EL (cell line): ENCODE measurements at regions not wholly inside any gene's neighbourhood (a gene's known extent, or its start where the extent isn't known, plus 50 kb on each side); places are given as distances from the start of the nearest gene placed in this dataset.
A peak's percentile ranks its signal among the peaks of the same experiment; 100 is the strongest.

Source experiments
- DNase-seq: peaks from one replicate; pipeline ENCODE4 v3.0.0-alpha.2; 2016

GRCh38 chr15:99921101-99921500 is 187.9 kb upstream of the LYSMD4 start:
- DNase-seq: no peak

GRCh38 chr15:99918072-99918471 is 184.8 kb upstream of the LYSMD4 start:
- no peak for DNase-seq

GRCh38 chr15:99917252-99917651 is 184.0 kb upstream of the LYSMD4 start:
- no peak for DNase-seq

DNA sequence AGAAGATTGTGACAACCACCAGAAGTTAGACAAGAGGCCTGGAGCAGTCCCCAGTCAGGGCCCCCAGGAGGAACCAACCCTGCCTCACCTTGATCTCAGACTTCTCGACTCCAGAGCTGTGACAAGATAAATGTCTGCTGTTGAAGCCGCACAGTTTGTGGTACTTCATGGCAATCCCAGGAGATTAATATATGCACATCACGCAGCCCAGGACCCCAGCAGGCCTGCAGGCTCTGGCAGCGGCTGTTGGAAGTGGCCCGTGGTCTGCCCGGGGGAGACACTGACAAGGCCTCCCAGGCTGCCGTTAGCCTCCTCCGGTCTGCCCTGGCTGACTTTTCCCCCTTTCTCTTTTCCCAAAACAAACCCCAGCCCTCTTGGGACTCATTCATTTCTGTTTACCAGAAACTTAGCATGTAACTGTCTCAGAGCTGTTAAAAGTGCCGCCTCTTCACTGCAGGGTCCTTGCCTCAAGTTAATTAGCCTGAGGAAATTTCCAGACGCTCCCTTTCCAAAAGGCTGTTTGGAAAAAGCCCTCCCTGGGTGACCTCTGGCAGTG is 183.5 kb upstream of the LYSMD4 start:
- DNase-seq: no peak

DNA sequence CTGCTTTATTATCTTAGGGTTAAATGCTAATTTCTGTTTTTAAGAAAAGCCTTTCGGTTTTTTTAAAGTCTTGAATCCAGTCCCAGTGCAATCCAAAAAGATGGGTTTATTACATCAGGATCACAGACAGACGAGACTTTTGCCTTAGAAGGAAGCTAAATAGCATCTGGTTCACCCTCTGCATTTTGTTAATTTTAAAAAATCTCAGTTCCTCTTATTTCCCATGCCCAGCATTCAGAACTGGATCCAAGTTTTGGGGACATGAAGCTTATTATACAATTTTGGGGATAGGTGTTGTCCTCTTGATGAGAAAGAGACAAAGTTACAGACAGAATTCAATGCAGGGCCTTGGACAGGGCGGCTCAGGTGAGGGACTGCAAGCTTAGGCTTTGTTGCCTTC is 181.5 kb upstream of the LYSMD4 start:
- no peak for DNase-seq

DNA sequence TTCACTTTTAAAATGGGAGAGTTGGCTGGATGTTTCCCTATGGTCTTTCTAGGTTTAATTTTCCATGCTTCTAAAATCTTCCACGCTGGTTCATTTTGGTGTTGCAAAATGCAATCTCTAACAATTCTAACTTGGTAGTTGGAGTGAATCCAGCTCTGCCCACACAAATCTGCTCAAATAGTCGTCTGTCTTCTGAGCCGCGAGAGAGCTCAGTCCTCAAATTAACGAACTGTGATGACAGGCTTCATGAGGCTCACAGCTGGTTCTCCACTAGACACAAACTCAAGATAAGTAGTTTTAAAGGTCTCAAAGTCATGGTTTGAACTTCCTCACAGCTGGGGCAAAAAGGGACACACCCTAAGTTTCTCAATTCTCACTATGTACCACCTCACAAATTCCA is 178.6 kb upstream of the LYSMD4 start:
- no peak for DNase-seq

DNA sequence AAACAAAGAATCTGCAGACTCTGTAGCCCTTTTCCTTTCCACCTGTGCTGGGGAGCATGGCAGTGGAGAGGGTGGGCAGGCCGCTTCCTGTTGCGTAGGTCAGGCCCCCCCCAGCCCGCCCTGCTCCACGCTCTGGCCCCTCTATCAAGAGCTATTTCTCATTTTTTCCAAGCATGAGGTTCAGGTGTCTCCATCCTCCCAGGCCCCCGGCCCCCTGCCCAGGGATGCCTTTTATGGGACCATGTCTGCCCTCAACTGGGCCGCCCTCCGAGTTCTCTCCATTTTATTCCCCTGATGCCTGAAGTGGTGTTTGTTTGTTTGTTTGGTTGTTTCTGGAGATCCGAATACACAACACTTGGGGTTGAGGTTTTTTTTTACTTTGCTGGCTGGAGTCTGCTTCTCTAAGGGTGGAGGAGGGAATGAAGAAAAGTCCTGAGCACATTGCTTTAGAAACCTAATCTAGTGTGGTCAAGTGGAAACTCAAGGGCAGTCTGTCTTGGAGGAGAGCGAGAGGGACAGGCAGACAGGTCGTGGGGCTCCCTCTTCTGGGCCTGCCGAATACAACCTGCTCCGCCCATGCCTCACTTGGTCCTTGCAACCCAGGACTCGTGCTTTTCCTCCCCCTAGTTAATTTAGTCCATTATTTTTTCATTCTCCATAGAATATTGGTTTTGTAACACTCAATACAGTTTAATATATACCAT is 176.5 kb upstream of the LYSMD4 start:
- no peak for DNase-seq

DNA sequence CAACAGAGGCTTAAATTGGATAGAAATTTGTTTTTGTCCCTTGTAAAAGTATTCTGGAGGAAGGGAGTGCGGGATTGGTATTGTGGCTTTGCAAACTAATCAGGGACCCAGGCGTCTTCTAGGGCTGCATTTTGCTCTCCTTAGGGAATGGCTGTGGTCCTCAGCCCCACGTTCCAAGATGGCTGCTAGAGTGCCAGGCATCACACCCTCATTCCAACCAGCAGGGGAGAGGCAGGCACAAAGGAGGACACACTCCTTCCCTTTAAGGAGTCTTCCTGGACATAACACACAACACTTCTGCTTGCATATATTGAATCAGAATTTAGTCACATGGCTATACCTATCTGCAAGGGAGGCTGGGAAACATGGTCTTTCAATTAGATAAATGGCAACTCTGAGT is 174.5 kb upstream of the LYSMD4 start:
- DNase-seq: no peak

GRCh38 chr15:99906793-99907192 is 173.6 kb upstream of the LYSMD4 start:
- no peak for DNase-seq

DNA sequence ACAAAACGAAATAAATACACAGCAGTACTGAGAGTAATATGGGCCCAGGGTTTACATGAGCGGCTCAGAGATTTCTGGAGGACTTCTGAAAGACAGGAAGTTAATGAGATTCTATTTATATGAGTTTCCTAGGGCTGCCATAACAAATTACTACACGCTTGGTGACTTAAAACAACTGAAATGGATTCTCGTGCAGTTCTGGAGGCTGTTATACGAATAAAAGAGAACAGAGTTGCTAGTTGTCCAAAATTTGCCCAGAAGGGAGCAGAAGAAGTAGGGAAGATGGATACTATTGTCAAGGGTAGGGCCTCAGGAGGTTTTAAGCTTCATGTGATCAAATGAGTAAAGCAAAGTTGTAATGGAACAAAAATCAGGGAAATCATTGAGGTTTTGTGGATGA is 173.1 kb upstream of the LYSMD4 start:
- no peak for DNase-seq

- no peak for DNase-seq
These were observed 169.2 kb upstream of the LYSMD4 start for GRCh38 chr15:99902248-99902928.

GRCh38 chr15:99895956-99896311 is 162.7 kb upstream of the LYSMD4 start:
- DNase-seq: no peak

DNA sequence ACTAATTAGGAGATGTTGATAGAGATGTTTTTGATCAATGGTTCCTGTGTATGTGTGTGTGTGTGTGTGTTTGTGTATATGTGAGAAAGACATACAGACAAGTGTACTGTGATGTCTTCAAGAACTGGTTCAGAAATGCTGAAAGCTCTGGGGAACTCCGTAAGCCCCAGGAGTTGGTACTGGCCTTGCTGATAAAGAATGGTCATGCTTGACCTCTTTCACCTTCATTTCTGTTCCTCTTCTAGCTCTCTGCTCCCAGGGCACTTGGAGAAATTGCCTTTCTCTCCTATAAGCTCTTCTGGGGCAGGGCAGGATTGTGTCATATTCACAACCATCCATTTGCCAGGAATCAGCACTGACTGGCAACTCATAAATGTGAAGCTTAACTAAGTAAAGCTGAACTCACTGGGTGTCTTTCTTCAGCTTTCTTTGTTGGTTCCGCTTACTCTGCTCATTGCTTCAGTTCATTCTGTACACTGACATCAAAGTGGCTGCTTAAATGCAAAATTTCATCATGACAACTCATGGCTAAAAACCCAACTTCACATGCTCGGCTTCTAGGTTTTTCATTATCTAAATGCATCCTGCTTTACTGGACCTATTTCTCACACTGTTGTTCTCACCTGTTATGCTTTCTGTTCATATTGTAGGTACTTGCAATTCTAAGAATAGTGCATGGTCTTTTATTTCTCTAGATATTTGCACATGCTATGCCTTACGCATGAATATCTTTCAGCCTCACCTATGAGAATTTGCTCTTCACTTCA is 162.1 kb upstream of the LYSMD4 start:
- DNase-seq: no peak

- no peak for DNase-seq
These were observed 145.6 kb upstream of the LYSMD4 start for GRCh38 chr15:99878835-99879234.

- DNase-seq: no peak
These were observed 140.2 kb upstream of the LYSMD4 start for GRCh38 chr15:99873451-99873850.

- DNase-seq: no peak
These were observed 130.4 kb upstream of the LYSMD4 start for GRCh38 chr15:99863550-99864198.

DNA sequence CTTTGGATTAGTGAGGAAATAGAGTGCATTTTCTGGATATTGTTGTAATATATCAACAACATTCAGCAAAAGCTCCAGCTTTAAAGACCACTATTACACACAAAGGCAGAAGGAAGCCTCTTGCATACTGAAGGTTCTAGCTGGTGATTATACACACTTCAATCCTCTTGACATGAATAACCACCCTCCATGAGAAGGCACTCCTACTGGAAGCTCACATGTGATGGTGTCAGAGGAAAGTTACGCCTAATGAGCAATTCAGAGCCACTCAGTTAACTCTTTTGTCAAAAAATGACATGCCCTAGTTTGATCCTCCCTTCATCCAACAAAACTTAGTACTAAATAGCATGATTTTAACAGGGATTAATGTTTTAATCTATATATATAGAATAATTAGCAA is 124.6 kb upstream of the LYSMD4 start:
- no peak for DNase-seq

DNA sequence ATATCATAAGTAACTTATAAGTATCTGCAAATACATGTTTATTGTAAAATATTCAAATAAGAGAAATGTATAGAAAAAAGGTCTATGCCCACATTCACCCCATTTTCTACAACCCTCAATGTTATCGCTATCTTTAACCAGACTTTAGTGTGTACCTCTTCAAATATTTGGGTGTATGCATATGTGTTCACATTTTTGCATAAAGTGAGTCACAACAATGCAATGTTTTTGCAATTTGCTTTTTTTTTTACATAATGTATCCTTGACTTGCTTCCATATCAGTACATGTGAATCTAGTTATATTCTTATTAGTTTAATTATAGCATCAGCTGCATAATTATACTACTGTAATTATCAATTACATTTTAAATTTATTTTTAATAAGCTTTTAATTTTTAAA is 117.3 kb upstream of the LYSMD4 start:
- DNase-seq: peak; percentile 6

- peak; percentile 9 for DNase-seq
These were observed 111.8 kb upstream of the LYSMD4 start for GRCh38 chr15:99845009-99845408.

GRCh38 chr15:99844150-99844549 is 110.9 kb upstream of the LYSMD4 start:
- no peak for DNase-seq

- no peak for DNase-seq
These were observed 108.8 kb upstream of the LYSMD4 start for GRCh38 chr15:99842071-99842470.

GRCh38 chr15:99826157-99826780 is 93.0 kb upstream of the LYSMD4 start:
- DNase-seq: no peak

GRCh38 chr15:99823346-99823745 is 90.1 kb upstream of the LYSMD4 start:
- DNase-seq: no peak
